Dermis microvascular lymphatic vessel endothelial cell (primary cell): ENCODE measurements at regions not wholly inside any gene's neighbourhood (a gene's known extent, or its start where the extent isn't known, plus 50 kb on each side); places are given as distances from the start of the nearest gene placed in this dataset.
"Not testable (repeated sequence)": the region's sequence is repeated elsewhere in the genome, so short reads cannot be mapped to it uniquely, and the experiment has no call there.

Experiments used
- DNase-seq, 2 donors: peaks; one replicate each; pipeline versions ENCODE4 v3.0.0 to v3.0.0-alpha.2; 2010; ENCODE audit warnings: low read depth in 2 of 2

- no peak for DNase-seq
Measured at GRCh38 chr5:28355831-28356230, 1317.4 kb upstream of the CDH9 start.

DNA sequence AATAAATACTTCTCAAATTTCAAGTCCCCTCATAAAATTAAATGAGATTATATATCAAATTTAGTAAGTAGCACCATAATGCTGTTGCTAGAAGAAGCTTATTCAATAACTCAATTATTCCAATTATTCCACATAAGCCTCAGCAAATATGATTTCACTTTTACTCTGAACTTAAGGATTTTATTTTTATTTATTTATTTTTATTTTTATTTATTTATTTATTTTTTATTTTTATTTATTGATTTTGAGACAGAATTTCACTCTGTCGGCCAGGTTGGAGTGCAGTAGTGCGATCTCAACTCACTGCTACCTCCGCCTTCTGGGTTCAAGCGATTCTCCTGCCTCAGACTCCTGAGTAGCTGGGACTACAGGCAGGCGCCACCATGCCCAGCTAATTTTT lies 1308.3 kb upstream of the CDH9 start:
- no peak for DNase-seq

- peak; percentile 0 to 21 for DNase-seq
Measured at GRCh38 chr5:28344836-28345433, 1306.5 kb upstream of the CDH9 start.

DNA sequence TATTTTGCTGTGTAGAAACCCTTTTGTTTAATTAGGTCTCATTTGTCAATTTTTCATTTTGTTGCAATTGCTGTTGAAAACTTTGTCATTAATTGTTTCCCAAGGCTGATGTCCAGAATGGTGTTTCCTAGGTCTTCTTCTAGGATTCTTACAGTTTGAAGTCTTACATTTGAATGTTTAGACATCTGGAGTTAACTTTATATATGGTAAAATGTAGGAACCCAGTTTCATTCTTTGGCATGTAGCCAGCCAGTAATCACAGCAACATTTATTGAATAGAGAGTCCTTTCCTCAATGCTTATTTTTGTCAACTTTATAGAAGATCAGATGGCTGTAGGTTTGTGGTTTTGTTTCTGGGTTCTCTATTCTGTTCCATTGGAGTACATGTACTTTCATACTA lies 1290.8 kb upstream of the CDH9 start:
- DNase-seq: no peak

GRCh38 chr5:28328681-28329080 lies 1290.3 kb upstream of the CDH9 start:
- DNase-seq: no peak

- DNase-seq: no peak
Measured at GRCh38 chr5:28324174-28324573, 1285.8 kb upstream of the CDH9 start.

DNA sequence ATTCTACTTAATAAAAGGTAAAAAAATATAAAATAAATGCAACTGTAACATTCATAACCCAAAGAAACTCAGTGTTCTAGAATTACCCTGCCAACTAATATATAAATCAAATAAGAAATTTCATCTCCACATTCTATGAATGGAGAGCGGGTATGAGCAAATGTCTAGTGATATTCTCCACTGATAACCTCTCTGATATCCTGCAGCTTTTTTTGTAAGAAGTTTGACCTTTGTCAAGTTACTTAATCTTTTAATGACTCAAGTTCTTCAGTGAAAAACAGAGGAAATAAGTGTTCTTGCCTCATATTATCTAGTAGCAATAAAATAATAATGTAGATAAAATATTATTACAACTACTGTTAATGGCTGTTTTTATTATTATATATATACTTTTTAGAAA lies 1275.6 kb upstream of the CDH9 start:
- no peak for DNase-seq

GRCh38 chr5:28313321-28313951 lies 1275.0 kb upstream of the CDH9 start:
- DNase-seq: no peak

GRCh38 chr5:28310696-28311095 lies 1272.3 kb upstream of the CDH9 start:
- DNase-seq: no peak

- no peak for DNase-seq
Measured at GRCh38 chr5:28305891-28306290, 1267.5 kb upstream of the CDH9 start.

GRCh38 chr5:28301712-28302111 lies 1263.3 kb upstream of the CDH9 start:
- DNase-seq: no peak

GRCh38 chr5:28296254-28297013 lies 1258.0 kb upstream of the CDH9 start:
- no peak for DNase-seq

DNA sequence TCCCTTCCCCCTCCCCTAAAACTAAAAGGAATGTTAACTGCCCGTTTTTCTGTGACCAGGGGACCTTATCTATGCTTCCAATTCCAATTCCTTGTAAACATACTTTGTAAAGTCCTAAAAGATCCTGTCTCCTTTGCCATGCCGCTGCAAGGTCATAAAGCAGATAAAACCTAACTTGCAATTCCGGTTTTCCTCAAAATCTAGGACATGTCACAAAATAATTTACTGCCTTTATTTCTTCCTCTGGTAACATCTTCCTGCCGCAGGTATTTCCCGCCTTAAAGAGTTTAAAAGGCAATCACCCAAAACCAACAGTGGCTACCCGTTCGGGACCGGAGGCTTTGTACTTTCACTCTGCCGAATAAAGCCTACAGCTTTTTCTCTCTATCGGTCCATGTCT lies 1248.6 kb upstream of the CDH9 start:
- DNase-seq: not testable (repeated sequence)

GRCh38 chr5:28286566-28286965 lies 1248.2 kb upstream of the CDH9 start:
- no peak for DNase-seq

- DNase-seq: no peak
Measured at GRCh38 chr5:28284788-28285187, 1246.4 kb upstream of the CDH9 start.

GRCh38 chr5:28281351-28281750 lies 1243.0 kb upstream of the CDH9 start:
- no peak for DNase-seq

GRCh38 chr5:28275931-28276330 lies 1237.5 kb upstream of the CDH9 start:
- no peak for DNase-seq

DNA sequence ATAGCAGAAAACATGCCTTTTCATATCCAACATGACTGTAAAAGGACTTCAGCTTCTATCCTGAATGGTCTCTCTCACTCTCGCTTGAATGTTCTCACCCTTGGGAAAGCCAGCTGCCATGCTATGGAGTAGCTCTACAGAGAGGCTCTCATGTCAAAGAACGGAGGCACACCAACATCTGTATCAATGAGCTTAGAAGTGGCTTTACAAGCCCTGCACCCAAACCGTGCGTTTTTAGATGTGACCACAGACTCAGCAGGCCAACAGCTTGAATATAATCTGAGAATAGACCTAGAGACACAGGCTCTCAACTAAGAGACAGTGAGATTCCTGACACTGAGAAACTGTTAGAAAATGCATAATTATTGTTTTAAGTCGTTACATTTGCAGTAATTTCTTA lies 1231.6 kb upstream of the CDH9 start:
- no peak for DNase-seq

DNA sequence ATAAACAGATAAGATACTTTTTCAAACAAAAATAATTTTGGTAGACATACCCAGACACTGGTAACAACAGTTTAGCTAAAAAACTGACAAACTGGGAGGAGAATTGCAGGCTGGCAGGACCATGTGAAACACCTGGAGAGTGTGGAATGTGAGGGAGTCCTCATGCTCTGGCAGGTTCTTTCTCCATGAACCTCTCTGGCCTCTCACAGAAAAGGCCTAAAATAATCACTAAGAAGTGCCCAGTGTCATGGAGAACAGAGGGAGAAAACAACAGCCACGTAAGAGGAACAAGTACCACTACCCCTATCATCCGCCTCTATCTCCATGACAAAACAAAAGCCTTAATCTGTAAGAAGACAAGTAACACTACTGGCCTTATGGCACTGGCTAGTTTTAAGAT lies 1227.5 kb upstream of the CDH9 start:
- DNase-seq: no peak

GRCh38 chr5:28254846-28255245 lies 1216.5 kb upstream of the CDH9 start:
- no peak for DNase-seq

DNA sequence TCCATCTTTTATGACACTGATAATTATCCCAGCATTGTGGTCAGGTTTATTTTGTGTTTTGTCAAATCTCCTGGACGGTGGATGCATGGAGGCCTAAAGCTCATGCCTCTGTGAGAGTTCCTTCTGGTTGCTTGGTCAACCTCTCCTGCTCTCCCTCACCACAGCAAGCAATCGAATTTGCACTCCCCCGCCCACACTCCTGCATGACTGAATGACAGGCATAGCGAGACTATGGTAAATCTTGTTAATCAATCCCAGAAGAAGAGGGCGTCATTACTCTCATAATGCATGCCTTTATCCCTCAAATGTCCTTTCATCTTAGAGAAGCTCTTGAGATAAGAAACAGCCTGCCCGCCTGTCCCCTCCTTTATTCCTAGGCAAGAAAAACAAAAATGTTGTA lies 1215.0 kb upstream of the CDH9 start:
- no peak for DNase-seq

DNA sequence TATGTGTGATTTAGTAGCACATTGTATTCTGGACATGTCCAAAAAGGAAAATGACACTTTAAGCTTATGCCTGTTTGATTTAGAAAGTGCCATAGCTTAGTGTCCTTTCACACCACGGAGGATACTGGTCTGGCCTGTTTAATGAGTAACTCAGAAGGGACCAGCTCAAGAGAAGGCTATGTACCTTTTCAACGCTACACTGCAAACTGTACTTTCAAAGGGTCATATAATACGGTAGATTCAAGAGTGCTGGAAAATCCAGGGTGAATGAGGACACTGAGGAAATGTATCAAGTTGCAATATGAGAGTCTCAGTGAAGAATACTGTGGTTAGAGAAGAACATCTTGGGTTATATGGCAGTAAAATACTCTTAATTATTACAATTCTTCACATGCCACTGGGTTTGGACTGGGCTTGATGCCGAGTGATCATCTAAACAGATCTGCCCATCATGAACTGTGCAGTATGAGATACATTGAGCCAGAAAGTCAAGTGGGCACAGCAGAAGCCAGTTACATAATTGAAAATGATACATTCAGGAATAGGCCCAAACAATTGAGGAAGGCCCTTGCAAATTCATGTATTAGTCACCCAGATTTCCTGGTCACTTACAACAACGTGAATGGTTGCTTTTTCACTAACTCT lies 1211.5 kb upstream of the CDH9 start:
- DNase-seq: no peak
